Osteocyte (in vitro differentiated cells): ENCODE measurements at regions not wholly inside any gene's neighbourhood (a gene's known extent, or its start where the extent isn't known, plus 50 kb on each side); places are given as distances from the start of the nearest gene placed in this dataset.

Experiments used
- DNase-seq: peaks from one replicate; pipeline ENCODE4 v3.0.0; 2021; ENCODE audit warnings: mixed read lengths; ENCODE audit not compliant: unreplicated experiment; ENCODE audit errors: extremely low spot score
- H3K27ac Mint-ChIP-seq: one replicate; pipeline ENCODE4 v1.8.0; 2021; ENCODE audit warnings: mild to moderate bottlenecking, mixed read lengths; ENCODE audit not compliant: unreplicated experiment
- H3K27me3 Mint-ChIP-seq: one replicate; pipeline ENCODE4 v1.8.0; 2021; ENCODE audit warnings: mixed read lengths; ENCODE audit not compliant: unreplicated experiment
- H3K36me3 Mint-ChIP-seq: one replicate; pipeline ENCODE4 v1.8.0; 2021; ENCODE audit warnings: mixed read lengths; ENCODE audit not compliant: unreplicated experiment
- H3K4me1 Mint-ChIP-seq: one replicate; pipeline ENCODE4 v1.8.0; 2021; ENCODE audit warnings: mixed read lengths; ENCODE audit not compliant: unreplicated experiment
- H3K4me3 Mint-ChIP-seq: one replicate; pipeline ENCODE4 v1.8.0; 2021; ENCODE audit warnings: mild to moderate bottlenecking, moderate library complexity, mixed read lengths; ENCODE audit not compliant: unreplicated experiment
- H3K9me3 Mint-ChIP-seq: one replicate; pipeline ENCODE4 v1.8.0; 2021; ENCODE audit warnings: mixed read lengths; ENCODE audit not compliant: unreplicated experiment
- TF ChIP-seq, protein P1 (sequence below): fragments of 200-600 bp; sonication (generic); IDR thresholded peaks from 2 replicates; pipeline ENCODE4 v1.5.0; 2021; ENCODE audit warnings: antibody characterized with exemption, mild to moderate bottlenecking, moderate library complexity

DNA sequence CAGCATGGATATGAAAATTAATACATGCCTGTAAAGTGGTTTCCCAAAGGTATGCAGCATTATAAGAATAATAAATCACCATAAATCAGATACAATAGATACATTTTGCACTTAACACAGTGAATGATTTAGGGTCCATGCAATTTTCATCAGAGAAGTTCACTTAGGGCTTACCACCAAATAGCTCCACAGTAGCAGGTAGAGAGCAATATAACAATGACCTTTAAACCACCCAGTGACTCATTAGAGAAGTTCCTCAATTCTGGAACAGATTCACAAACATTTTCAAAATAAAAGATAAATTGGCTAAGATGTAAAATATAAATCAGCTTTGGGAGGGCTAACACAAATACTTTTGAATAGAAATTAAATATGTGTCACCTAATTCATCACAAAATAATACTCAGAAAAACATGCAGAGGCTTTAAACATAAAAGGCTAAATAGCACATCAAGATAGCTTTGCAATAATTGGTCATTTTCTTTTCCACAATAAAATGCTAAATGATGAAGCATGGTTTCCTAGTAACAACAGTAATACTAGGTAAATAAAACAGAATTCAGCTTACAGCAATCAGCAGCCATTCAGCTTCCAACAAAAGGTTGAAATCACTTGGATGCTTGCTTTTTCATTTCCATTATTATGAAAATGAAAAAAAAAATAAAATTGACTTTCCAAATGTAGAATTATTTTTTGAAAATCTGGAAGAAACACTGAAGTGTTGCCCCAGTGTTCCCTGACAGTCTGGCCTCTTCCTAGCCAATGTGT, 84.3 kb upstream of the NBEA start:
- no peak overlapping the region for H3K27ac Mint-ChIP-seq
- H3K27me3 Mint-ChIP-seq, result no peaks in the 10 kb centered on the region
- H3K36me3 Mint-ChIP-seq, result no peaks in the 10 kb centered on the region
- no peak for DNase-seq
- no peaks in the 10 kb centered on the region for H3K4me1 Mint-ChIP-seq
- TF ChIP-seq, protein P1, sequence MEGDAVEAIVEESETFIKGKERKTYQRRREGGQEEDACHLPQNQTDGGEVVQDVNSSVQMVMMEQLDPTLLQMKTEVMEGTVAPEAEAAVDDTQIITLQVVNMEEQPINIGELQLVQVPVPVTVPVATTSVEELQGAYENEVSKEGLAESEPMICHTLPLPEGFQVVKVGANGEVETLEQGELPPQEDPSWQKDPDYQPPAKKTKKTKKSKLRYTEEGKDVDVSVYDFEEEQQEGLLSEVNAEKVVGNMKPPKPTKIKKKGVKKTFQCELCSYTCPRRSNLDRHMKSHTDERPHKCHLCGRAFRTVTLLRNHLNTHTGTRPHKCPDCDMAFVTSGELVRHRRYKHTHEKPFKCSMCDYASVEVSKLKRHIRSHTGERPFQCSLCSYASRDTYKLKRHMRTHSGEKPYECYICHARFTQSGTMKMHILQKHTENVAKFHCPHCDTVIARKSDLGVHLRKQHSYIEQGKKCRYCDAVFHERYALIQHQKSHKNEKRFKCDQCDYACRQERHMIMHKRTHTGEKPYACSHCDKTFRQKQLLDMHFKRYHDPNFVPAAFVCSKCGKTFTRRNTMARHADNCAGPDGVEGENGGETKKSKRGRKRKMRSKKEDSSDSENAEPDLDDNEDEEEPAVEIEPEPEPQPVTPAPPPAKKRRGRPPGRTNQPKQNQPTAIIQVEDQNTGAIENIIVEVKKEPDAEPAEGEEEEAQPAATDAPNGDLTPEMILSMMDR, result no peak
- no peak overlapping the region for H3K4me3 Mint-ChIP-seq
- H3K9me3 Mint-ChIP-seq, result no peaks in the 10 kb centered on the region

DNA sequence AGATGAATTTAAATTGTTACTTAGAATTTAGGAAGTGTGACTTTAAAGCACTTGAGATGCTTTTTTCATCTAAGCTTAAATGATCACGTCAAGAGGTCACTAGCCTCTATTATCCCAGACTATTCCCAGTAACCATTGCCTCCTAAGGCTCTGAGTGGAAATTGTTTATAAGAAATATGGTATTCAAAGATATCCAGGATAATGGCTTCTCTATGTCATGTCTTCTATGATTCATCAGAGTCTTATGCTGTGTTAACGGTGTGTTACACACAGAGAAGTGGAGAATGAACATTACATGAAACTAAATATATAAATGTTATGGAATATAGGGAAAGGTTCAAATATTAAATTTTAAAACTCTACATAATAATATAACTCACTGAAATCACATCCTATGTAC, 79.8 kb upstream of the NBEA start:
- Mint-ChIP-seq H3K9me3 (no peaks in the 10 kb centered on the region), H3K36me3 (no peaks in the 10 kb centered on the region), H3K27me3 (no peaks in the 10 kb centered on the region), H3K27ac (no peak overlapping the region), H3K4me1 (peaks cover 18% of the 10 kb centered on the region), H3K4me3 (no peak overlapping the region)
- TF ChIP-seq, protein P1, result no peak
- DNase-seq, result no peak

DNA sequence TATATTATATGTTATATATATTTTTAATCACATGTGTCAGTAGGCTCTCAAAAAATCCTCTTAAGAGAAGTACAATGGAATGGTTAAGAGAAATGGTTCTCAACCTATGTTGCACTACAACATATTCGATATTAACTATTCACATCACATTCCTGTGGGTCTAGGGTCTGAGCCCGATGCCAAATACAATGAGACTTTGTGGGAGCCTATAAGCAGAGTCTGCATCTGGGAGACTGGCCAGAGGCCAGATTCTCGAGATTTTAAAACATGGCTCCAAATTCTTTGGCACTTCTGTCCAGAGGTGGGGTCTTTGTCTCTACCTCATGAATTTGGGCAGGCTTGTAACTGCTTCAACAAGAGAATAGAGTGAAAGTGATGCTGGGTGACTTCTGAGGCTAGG, 79.4 kb upstream of the NBEA start:
- H3K4me1 Mint-ChIP-seq, result peaks cover 22% of the 10 kb centered on the region
- TF ChIP-seq, protein P1, result no peak
- no peak overlapping the region for H3K27ac Mint-ChIP-seq
- DNase-seq, result no peak
- no peak overlapping the region for H3K4me3 Mint-ChIP-seq
- no peaks in the 10 kb centered on the region for H3K9me3 Mint-ChIP-seq
- no peaks in the 10 kb centered on the region for H3K36me3 Mint-ChIP-seq
- H3K27me3 Mint-ChIP-seq, result no peaks in the 10 kb centered on the region

DNA sequence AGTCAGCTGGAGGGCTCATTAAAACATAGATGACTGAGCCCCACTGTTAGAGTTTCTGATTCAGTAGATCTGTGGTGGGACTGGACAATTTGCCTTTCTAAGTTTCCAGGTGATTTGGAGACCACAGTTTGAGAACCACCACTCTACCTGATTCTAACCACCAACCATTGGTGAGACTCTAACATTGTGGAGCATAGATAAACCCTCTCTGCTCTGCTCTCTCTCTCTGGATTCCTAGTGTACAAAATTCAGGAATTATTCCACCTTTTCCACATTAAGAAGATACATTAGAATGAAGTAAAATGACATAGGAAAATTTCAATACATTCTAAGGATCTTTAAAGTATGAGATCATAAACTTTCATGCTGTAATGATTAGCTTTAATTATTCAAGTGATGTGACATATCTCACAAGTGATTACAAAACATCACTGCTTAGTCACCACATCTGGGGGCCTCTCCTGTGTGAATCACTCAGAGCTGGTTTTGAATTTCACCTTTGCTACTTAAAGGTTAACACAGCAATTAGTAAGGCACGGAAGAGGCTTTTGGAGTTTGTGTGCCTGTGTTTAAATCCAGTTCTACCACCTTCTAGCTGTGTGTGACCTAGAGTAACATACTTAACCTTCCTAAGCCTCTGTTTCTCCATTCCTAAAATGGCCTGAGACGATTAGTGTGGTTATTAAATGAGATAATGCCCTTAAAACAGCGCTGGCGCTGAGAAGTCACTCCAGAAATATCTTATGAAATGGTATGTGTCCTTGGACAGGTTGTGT, 78.5 kb upstream of the NBEA start:
- H3K9me3 Mint-ChIP-seq, result no peaks in the 10 kb centered on the region
- H3K4me3 Mint-ChIP-seq, result no peak overlapping the region
- H3K27ac Mint-ChIP-seq, result no peak overlapping the region
- peaks cover 28% of the 10 kb centered on the region for H3K4me1 Mint-ChIP-seq
- no peak for DNase-seq
- no peaks in the 10 kb centered on the region for H3K36me3 Mint-ChIP-seq
- TF ChIP-seq, protein P1, result no peak
- no peaks in the 10 kb centered on the region for H3K27me3 Mint-ChIP-seq

DNA sequence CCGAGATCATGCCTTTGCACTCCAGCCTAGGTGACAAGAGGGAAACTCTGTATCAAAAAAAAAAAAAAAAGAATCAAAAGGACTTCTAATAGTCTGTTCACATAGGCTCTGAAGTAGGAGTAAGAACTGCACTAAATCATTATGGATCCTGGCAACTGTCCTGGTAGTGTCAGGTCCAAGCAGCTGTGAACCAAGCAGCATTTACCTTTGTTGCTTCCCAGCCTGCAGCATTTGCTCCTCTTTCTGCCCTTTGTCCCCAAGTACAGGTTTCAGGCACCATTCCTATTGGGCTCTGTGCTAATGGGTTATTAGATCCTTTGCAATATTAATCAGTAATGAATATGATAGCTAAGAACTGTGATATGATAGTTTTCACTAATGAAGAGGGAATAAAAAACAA, 77.4 kb upstream of the NBEA start:
- no peaks in the 10 kb centered on the region for H3K36me3 Mint-ChIP-seq
- H3K9me3 Mint-ChIP-seq, result no peaks in the 10 kb centered on the region
- H3K27ac Mint-ChIP-seq, result no peak overlapping the region
- no peaks in the 10 kb centered on the region for H3K27me3 Mint-ChIP-seq
- H3K4me3 Mint-ChIP-seq, result no peak overlapping the region
- DNase-seq, result no peak
- TF ChIP-seq, protein P1, result no peak
- peaks cover 28% of the 10 kb centered on the region for H3K4me1 Mint-ChIP-seq
